HEK293T (cell line): ENCODE measurements at regions not wholly inside any gene's neighbourhood (a gene's known extent, or its start where the extent isn't known, plus 50 kb on each side); places are given as distances from the start of the nearest gene placed in this dataset.

Experiments
- CTCF ChIA-PET: fragments of 350-600 bp; formaldehyde crosslinking; extraction: SDS; loops from one replicate; lab custom pipeline; 2021; ENCODE audit warnings: antibody characterized with exemption, inconsistent platforms; lab: Yijun Ruan, JAX
- POLR2A ChIA-PET: fragments of 350-600 bp; formaldehyde crosslinking; extraction: SDS; loops from one replicate; lab custom pipeline; 2020; ENCODE audit warnings: antibody characterized with exemption, inconsistent platforms; lab: Yijun Ruan, JAX
- DNase-seq: peaks from one replicate; pipeline ENCODE4 v3.0.0; 2012; ENCODE audit warnings: mixed read lengths; ENCODE audit errors: extremely low spot score
- ARNT ChIP-seq: fragments of 450-650 bp; IDR thresholded peaks from 2 replicates; pipeline ENCODE4 v1.6.1; 2017; ENCODE audit warnings: mild to moderate bottlenecking
- BHLHE40 ChIP-seq: fragments of 450-650 bp; IDR thresholded peaks from 2 replicates; pipeline ENCODE4 v1.6.1; 2016; ENCODE audit warnings: mild to moderate bottlenecking, moderate library complexity, borderline replicate concordance
- CTBP1 ChIP-seq: fragments of 450-650 bp; IDR thresholded peaks from 2 replicates; pipeline ENCODE4 v1.6.1; 2016; ENCODE audit warnings: borderline replicate concordance
- ELF4 ChIP-seq: fragments of 450-650 bp; IDR thresholded peaks from 2 replicates; pipeline ENCODE4 v1.6.1; 2017; ENCODE audit warnings: antibody characterized with exemption
- FOXA1 ChIP-seq: fragments of 450-650 bp; IDR thresholded peaks from 2 replicates; pipeline ENCODE4 v1.6.1; 2016; ENCODE audit warnings: mild to moderate bottlenecking
- FOXK2 ChIP-seq: fragments of 450-650 bp; IDR thresholded peaks from 2 replicates; pipeline ENCODE4 v1.6.1; 2016; ENCODE audit warnings: mild to moderate bottlenecking
- FOXM1 ChIP-seq: fragments of 450-650 bp; IDR thresholded peaks from 2 replicates; pipeline ENCODE4 v1.6.1; 2017; ENCODE audit warnings: mild to moderate bottlenecking, borderline replicate concordance
- HDGF ChIP-seq: fragments of 450-650 bp; IDR thresholded peaks from 2 replicates; pipeline ENCODE4 v1.6.1; 2017; ENCODE audit warnings: antibody characterized with exemption, borderline replicate concordance
- L3MBTL2 ChIP-seq: fragments of 450-650 bp; conservative IDR thresholded peaks from 2 replicates; pipeline ENCODE4 v1.6.1; 2016; ENCODE audit warnings: mild to moderate bottlenecking
- LEF1 ChIP-seq: fragments of 450-650 bp; IDR thresholded peaks from 2 replicates; pipeline ENCODE4 v1.6.1; 2017; ENCODE audit warnings: mild to moderate bottlenecking, borderline replicate concordance
- NFRKB ChIP-seq: fragments of 450-650 bp; IDR thresholded peaks from 2 replicates; pipeline ENCODE4 v1.6.1; 2016; ENCODE audit warnings: mild to moderate bottlenecking, moderate library complexity
- SP1 ChIP-seq: fragments of 450-650 bp; IDR thresholded peaks from 2 replicates; pipeline ENCODE4 v1.6.1; 2017
- SUZ12 ChIP-seq: fragments of 450-650 bp; IDR thresholded peaks from 2 replicates; pipeline ENCODE4 v1.6.1; 2016; ENCODE audit warnings: mild to moderate bottlenecking
- TARDBP ChIP-seq: fragments of 450-650 bp; IDR thresholded peaks from 2 replicates; pipeline ENCODE4 v1.6.1; 2016
- ZNF384 ChIP-seq: fragments of 450-650 bp; IDR thresholded peaks from 2 replicates; pipeline ENCODE4 v1.6.1; 2016
- TF ChIP-seq, protein P1 (sequence below): fragments of 450-650 bp; IDR thresholded peaks from 2 replicates; pipeline ENCODE4 v1.6.1; 2016

DNA sequence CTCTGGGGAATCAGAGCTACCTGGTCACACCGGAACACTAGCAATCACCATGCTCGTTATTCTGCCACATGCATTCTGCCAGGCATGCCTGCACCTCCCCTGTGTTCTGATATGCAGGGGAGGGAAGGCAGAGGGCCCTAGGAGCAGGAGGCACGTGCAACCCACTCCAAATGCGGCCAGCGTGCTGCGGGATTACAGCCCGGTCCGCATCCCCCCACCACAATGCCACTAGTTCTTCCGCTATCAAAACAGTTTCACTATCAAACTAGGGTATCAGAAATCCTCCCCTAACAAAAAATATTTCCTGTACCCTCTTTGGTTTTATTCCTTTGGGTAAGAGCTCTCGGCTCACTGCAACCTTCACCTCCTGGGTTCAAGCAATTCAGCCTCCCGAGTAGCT is 223.2 kb upstream of the IGF1R start:
- CTCF ChIA-PET, result interaction anchor here (0.6 to 6.2 kb wide), 3 partner anchors 42 to 199 kb away, joined by 3 to 46 read pairs (median 3); no protein-coding TSS in a partner anchor
- POLR2A ChIA-PET, result no interaction called here
- no peak for DNase-seq
- TF ChIP-seq, protein P1, sequence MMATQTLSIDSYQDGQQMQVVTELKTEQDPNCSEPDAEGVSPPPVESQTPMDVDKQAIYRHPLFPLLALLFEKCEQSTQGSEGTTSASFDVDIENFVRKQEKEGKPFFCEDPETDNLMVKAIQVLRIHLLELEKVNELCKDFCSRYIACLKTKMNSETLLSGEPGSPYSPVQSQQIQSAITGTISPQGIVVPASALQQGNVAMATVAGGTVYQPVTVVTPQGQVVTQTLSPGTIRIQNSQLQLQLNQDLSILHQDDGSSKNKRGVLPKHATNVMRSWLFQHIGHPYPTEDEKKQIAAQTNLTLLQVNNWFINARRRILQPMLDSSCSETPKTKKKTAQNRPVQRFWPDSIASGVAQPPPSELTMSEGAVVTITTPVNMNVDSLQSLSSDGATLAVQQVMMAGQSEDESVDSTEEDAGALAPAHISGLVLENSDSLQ, result no peak
- no peak for TF ChIP-seq FOXK2
- no peak for TF ChIP-seq FOXM1
- no peak for TF ChIP-seq ARNT
- no peak for TF ChIP-seq SP1
- TF ChIP-seq TARDBP, result no peak
- TF ChIP-seq L3MBTL2, result no peak
- TF ChIP-seq NFRKB, result no peak
- TF ChIP-seq CTBP1, result no peak
- TF ChIP-seq SUZ12, result no peak
- no peak for TF ChIP-seq LEF1
- no peak for TF ChIP-seq FOXA1
- TF ChIP-seq HDGF, result no peak
- no peak for TF ChIP-seq ZNF384
- no peak for TF ChIP-seq ELF4
- no peak for TF ChIP-seq BHLHE40

DNA sequence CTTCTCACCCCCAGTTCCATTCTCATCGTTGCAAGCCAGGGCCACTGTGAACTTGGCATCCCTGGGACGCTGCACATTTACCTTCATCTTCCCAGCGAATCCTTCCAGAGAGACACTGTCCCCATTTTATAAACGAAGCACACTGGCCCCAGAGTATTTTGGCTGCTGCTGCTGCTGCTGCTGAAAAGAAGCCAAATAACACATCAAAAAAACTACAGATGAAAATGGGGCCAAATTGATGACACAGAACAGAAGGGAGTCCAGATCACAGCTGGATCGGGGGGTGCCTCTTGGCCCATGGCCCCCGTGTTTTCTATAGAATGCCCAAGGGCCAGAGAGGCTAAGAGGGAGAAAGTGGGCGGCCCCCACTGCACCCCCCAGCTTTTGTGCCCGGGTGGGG is 221.0 kb upstream of the IGF1R start:
- ChIA-PET CTCF (interaction anchor here (0.6 to 2.1 kb wide), 5 partner anchors 8 to 649 kb away, joined by 3 to 26 read pairs (median 5); no protein-coding TSS in a partner anchor), POLR2A (no interaction called here)
- DNase-seq, result no peak
- TF ChIP-seq SUZ12 (no peak), ELF4 (no peak), ZNF384 (no peak), CTBP1 (no peak), SP1 (no peak), ARNT (no peak), FOXM1 (no peak), HDGF (no peak), BHLHE40 (no peak), L3MBTL2 (no peak), FOXK2 (no peak), TARDBP (no peak), NFRKB (no peak), LEF1 (no peak), FOXA1 (no peak)
- TF ChIP-seq, protein P1, result no peak

DNA sequence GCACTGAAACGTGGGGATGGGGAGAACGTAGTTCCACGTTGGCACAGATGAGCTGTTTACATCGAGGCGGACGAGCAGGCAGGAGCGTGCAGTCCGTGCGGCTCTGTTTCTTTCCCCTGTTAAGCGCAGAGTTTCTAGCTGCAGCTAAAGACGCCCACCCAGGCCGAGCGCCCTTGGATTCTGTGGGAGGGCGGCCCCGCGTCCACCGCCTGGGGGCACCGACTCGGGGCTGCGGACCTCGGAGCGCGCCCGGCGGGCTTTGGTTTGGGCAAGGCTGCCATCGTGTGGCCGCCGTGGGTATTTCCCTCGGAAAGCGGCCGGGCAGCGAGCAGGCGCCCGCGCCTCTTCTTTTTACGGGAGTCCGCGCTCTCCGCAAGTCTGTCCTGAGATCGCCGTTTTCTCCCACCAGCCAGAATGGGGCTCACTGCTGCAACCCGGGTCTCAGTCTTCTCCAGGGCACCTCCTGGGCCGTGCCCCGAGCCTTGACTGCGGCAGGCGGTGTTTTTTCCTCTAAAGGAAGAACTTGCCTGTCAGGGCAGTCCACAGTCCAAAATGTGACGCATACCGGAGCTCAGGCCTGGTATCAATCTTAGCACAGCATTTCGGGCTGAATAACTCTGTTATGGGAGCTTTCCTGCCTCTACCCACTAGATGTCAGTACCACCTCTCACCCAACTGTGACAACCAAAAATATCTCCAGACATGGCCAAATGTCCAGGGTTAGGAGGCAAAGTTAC is 219.9 kb upstream of the IGF1R start:
- DNase-seq, result peak; percentile 92
- TF ChIP-seq FOXA1, result no peak
- no peak for TF ChIP-seq ZNF384
- TF ChIP-seq SP1, result no peak
- 0 out of 2 replicates have a peak, but pooled peaks have one; percentile 47 for TF ChIP-seq L3MBTL2
- TF ChIP-seq SUZ12, result no peak
- TF ChIP-seq ARNT, result no peak
- CTCF ChIA-PET, result interaction anchor here (0.5 to 2.1 kb wide), 21 partner anchors 9 to 984 kb away, joined by 3 to 26 read pairs (median 5); no protein-coding TSS in a partner anchor
- POLR2A ChIA-PET, result no interaction called here

DNA sequence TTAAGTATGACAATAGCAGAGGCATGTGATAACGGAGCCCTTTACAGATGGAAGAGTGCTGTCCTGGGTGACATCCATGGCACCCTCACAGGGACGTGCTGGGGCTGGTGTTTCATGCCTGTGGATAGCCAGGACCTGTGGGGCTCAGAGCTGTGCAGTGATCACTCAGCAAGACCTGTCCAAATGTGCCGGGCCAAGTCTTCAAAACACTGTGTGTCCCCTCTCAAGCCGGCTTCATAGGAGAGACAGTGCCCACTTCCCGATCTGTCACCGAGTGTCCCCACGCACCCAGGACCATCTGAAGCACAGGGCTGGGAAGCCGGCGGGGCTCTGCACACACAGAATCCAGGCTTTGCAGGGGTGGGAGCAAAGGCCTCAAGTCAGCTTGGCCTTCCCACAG is 217.2 kb upstream of the IGF1R start:
- DNase-seq, result no peak
- CTCF ChIA-PET, result no interaction called here
- POLR2A ChIA-PET, result no interaction called here
- no peak for TF ChIP-seq NFRKB
- TF ChIP-seq LEF1, result no peak
- no peak for TF ChIP-seq ARNT
- TF ChIP-seq TARDBP, result no peak
- TF ChIP-seq, protein P1, result no peak
- no peak for TF ChIP-seq SUZ12
- TF ChIP-seq FOXA1, result no peak
- TF ChIP-seq HDGF, result no peak
- TF ChIP-seq ELF4, result no peak
- no peak for TF ChIP-seq FOXK2
- no peak for TF ChIP-seq CTBP1
- TF ChIP-seq SP1, result no peak
- no peak for TF ChIP-seq BHLHE40
- no peak for TF ChIP-seq ZNF384
- no peak for TF ChIP-seq FOXM1

DNA sequence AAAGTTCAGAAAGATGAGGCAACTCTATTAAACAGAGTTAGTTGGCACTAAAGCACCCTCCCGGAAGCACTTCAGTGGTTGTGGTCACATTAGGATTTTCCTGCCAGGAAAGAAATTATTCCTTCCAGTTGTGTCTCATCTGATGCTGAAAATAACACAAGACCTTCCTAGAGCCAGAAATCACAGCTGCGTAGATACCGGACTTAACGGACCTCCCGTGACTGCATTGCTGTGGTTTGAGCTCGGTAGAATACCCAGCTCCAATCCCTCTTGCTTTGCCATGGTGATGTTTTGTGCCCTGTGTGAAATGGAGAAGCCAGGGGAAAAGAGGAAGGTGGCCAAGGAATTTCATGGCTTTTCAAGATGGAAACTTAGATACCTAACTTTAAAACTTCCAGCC is 215.0 kb upstream of the IGF1R start:
- no peak for DNase-seq
- CTCF ChIA-PET, result interaction anchor here (0.6 kb wide), 1 partner anchor 39 kb away, joined by 3 read pairs; no protein-coding TSS in a partner anchor
- POLR2A ChIA-PET, result no interaction called here
- TF ChIP-seq FOXK2 (no peak), TARDBP (no peak), BHLHE40 (no peak), HDGF (no peak), ELF4 (no peak), FOXM1 (no peak), CTBP1 (no peak)

DNA sequence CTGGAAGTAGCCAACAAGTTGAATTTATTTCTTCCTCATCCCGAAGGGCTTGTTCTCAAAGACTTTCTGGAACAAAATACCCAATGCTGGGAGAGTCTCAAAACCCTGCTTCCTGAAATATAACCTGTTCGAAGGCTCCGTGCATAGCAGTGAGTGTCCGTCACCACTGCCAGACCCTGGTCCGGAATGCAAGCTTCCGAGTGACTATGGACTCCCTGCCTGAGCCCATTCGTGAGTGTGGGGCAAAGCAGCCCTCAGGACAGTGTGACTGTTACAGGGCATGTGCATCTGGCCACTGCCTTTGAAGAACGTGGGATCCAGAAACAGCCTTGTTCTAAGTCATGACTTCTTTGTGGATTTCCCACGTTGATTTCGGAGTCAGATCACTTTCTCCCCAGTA is 214.5 kb upstream of the IGF1R start:
- TF ChIP-seq ELF4 (no peak), FOXA1 (no peak), CTBP1 (no peak), ZNF384 (no peak), SUZ12 (no peak), TARDBP (no peak)
- DNase-seq, result no peak
- ChIA-PET POLR2A (no interaction called here), CTCF (interaction anchor here (0.6 kb wide), 1 partner anchor 40 kb away, joined by 3 read pairs; no protein-coding TSS in a partner anchor)
